Right ventricle myocardium superior (tissue), 1 donor: ENCODE measurements at regions not wholly inside any gene's neighbourhood (a gene's known extent, or its start where the extent isn't known, plus 50 kb on each side); places are given as distances from the start of the nearest gene placed in this dataset.
A peak's percentile ranks its signal among the peaks of the same experiment; 100 is the strongest.
"Not testable (repeated sequence)": the region's sequence is repeated elsewhere in the genome, so short reads cannot be mapped to it uniquely, and the experiment has no call there.

Source experiments
- ATAC-seq: fragments of 200-7000 bp; cut with Tn5 transposase; one replicate; pipeline ENCODE4 v1.9.1; 2020; ENCODE audit warnings: mild to moderate bottlenecking; ENCODE audit not compliant: poor library complexity
- DNase-seq: peaks from one replicate; pipeline ENCODE4 v3.0.0-alpha.2; 2020
- intact Hi-C: fragments of 100-400 bp; cut with DNase I; formaldehyde crosslinking; loops from one replicate; pipeline ENCODE4 v1.11.2; 2022
- donor health status: DM: no; HTN: yes; CAD: no; lungs with severe emphysema.

DNA sequence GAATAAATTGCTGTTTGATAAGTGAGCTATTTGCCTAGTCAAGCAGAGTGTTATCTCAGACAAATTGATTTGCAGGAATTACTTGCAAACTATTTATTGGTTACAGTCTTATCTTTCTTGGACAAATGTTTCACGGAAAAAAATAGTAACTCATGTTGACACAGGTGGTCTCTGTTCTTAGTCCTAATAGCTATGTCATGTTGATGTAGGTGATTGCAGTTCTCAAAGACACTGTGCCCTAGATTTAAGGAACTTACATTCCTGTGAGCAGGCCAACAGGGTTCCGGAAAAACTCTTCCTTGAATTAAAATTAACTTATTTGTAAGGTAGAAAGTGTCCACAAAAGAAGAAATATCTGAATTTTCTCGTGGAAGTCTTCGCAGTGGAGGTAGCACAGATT, 109.6 kb upstream of the SLCO6A1 start:
- ATAC-seq = no peak
- DNase-seq = no peak
- intact Hi-C loops = no loop called here

DNA sequence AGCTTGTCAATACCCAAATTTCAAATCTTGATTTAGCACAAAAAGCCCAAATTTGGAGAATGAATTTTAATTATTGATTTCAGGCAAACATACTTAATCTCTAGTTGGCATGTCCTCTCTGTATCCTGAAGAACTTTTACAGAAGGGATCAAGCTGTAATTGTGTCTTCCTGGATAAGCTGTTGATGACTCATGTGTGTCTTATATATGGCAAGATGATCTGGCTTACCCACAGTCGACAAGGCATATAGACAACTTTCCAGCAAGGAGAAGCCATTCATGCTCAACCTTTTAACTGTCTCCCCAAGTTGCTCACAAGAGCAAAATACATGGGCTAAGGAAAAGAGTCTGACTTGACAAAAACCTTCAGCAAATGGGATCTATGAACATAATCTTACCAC, 112.5 kb upstream of the SLCO6A1 start:
- ATAC-seq (no peak), DNase-seq (no peak)
- intact Hi-C loops = no loop called here

DNA sequence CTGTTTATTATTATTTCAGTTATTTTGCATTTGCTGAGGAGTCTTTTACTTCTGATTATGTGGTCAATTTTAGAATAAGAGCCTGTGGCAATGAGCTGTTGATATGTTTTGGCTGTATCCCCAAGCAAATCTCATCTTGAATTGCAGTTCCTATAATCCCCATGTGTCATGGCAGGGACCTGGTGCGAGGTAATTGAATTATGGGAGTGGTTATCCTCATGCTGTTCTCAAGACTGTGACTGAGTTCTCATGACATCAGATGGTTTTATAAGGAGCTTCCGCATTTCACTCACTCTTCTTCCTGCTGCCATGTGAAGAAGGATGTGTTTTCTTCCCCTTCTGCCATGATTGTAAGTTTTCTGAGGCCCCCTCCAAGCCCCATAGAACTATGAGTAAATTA, 114.9 kb upstream of the SLCO6A1 start:
- DNase-seq (no peak), ATAC-seq (no peak)
- intact Hi-C loops = no loop called here

DNA sequence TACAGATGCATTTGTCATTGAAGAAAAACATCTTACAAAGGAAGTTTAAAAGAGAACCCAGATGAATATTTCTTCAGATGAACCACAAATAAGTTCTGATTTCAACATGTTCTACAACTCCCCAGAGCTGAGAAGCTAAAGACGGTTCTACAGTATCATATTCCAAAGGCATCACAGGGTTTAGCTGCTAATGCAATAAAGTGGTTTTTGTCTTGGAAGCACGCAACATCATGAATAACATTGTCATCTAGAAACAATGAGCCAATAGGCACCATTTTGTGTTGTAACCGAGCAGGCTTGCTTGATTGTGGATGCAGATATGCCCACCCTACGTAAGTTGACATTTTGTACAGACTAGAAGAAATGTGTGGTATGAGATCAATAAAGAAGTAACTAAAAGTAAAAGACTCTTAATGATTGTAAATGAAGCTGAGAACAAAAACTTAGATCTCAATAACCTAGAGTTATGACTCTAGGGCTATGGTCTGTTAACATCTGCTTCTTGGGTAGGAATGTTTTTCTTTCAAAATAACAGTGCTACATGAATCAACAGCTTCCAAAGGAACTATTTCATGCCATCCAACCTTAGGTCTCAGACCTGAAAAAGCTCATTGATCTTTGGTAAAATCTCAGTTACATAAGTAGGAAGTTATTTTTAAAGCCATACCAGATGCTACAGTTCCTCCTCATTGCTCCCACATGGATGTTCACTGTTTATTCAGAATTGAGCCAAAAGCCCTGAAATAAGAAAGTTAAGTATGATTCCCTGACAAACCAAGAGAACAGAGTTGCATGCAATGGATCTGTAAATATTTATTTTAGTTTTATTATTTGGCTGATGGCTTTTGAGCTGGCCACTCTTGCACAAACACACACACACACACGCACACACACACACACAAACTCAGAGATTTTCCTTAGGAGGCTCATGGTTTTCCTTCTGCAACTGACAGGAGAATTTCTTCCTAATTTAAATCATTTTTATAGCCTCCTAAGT, 118.7 kb upstream of the SLCO6A1 start:
- ATAC-seq = no peak

DNA sequence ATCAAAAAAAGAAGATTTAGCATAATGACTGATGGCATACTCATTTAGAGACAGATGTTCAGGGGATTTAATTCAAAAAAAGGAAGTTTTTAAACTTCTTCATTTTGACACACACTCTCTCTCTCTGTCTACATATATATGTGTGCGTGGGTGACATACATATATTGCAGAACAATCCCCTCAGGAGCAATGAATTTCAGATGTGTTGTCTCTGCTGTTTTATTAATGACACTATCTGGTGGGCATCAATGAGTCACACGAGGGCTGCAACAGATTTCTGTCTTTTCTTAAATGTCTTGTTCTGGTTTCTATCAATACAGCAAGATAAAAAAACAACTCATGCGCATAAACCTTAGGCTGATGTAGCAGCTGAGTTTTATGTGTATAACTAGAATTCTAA, 123.5 kb upstream of the SLCO6A1 start:
- ATAC-seq = no peak
- DNase-seq = no peak
- intact Hi-C loops = no loop called here

More for the DNA sequence above, 118.7 kb upstream of the SLCO6A1 start:
- DNase-seq = no peak
- intact Hi-C loops = no loop called here

DNA sequence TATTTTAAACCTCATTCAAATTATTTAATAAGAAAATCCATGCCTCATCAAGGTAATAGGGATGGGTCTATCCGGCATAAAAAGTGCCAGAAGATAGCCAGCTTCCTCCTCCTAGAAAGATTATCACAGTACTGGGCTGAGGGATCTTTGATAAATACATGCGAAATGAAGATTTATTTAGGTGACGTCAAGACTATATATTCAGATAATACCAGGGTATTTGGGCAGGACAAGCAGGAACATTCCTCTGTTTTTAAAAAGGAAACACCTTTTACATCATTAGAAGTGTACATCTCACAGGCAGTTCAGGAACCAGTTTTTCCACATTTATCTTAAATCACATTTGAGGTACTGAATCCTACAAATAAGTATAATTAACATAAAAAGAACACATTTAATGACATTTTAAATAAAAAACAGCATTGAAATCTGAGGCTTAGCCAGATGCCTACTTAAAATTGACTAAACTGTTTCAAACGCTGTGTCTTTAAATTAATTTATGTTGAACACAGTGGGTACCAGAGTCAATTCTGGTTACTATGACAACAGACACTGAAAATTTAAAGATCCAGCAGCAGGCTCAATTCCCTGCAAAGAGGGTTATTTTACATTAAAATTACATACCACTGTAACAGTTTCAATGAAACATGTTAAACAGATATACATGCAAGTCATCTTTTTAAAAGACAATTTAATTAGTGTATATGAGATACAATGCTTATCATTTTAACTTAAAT, 124.7 kb upstream of the SLCO6A1 start:
- intact Hi-C loops = no loop called here
- ATAC-seq = no peak
- no peak for DNase-seq

DNA sequence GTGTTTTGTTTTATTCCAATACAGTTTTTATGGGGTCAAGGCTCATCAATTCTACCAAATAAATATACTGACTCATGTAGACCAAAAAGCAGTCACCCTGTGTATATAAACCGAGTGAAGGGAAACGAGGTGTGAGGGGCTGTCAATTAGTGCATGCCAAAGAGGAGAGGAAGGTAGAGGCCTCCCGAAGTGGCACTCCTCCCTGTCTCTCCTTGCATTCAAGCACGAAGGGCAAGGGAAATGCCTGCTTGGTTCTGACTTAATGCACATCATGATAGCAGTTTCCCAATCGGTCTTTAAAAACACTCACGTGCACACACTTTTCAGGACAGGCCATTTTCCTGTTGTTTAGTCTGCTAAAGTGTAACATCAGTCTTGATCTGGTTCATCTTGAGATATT, 125.6 kb upstream of the SLCO6A1 start:
- no peak for DNase-seq
- intact Hi-C loops = no loop called here
- ATAC-seq = peak; percentile 18

DNA sequence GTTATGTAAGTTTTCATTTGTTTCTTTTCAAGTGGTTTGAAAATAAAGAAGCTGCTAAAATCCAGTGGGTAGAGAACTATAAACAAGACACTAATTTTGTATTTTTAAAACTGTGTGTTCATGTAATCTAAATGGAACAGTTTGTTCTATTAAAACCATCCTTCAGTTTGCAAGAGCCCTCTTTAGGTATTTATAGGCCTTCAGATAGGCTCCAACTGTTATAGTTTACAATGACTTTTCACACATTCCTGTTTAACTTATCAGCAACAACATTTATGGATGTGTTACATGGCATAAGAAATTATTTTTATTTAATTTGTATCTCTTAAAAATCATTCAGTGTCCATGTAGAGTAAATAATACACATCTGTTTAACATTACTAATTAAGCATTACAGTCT, 126.7 kb upstream of the SLCO6A1 start:
- ATAC-seq (peak; percentile 78), DNase-seq (no peak)
- intact Hi-C loops = no loop called here

DNA sequence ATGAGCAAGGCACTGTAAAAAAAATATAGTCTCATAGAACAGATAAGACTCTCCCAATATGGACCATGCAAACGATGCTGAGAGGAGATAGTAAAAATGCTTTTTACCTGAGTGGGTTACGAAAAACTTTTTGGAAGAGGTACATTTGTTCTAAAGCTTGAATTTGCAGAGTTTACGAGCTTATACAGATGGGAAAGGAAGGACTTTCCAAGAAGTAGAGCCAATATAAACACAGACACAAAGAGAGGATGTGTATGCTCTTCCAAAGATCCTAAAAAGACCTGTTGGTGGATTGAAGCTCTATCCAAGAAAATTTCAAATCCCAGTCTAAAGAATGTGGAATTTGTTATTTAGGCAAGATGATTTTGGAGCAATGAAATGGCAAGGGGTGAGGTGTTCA, 127.1 kb upstream of the SLCO6A1 start:
- DNase-seq (no peak), ATAC-seq (peak; percentile 28)
- intact Hi-C loops = no loop called here

DNA sequence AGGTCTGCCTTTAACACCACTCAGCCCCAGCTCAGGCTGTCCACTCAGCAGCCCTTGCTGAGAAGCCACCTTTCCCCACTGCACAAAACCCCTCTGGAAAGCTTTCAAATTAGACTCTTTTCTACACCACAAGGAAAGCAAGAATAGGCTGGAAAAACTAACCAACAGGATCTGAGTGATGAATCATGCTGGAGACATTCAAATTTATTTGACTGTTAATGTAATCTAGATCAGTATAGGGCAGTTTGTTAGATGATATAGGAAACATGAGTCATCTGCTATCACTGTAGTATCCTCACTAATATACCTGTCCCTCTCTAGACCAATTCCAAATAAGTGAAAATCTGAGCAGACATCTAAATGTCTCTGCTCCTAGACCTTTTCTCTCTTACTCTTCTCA, 127.8 kb upstream of the PAM start:
- ATAC-seq = no peak

DNA sequence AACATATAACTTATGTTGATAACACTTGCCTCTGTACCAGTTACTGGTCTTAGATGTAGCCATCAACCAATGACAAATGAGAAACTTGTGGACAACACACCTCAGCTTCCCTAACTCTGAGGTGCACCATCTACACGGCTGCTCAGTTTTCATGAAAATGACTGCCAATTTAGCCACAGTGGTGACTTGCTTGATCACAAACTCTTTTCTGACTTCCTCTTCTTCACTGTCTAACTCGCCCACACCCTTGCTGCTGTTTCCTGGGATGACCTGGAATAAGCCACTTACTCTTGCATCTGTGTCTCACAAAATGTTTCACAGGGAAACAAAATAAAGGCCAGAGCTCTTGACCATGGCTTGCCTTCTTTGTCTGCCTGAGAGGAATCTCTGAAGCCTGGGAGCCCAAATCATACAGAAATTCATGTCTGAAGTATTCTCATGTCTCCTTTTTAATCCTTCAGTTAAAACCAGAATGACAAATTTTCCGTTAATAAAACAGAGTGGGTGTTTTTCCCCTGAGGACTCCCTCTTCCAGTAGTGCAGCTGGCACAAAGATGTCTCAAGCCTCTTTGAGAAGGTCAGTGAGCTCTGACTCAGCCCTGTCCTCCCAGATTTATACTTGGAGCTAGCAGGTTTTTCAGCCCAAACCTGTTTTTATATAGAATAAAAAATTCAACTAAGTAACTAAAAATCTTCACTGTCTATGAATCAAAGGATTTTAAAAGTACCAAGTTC, 126.5 kb upstream of the PAM start:
- DNase-seq (no peak), ATAC-seq (peak; percentile 50)
- intact Hi-C loops = no loop called here

More for the DNA sequence above, 127.8 kb upstream of the PAM start:
- no peak for DNase-seq
- intact Hi-C loops = no loop called here

DNA sequence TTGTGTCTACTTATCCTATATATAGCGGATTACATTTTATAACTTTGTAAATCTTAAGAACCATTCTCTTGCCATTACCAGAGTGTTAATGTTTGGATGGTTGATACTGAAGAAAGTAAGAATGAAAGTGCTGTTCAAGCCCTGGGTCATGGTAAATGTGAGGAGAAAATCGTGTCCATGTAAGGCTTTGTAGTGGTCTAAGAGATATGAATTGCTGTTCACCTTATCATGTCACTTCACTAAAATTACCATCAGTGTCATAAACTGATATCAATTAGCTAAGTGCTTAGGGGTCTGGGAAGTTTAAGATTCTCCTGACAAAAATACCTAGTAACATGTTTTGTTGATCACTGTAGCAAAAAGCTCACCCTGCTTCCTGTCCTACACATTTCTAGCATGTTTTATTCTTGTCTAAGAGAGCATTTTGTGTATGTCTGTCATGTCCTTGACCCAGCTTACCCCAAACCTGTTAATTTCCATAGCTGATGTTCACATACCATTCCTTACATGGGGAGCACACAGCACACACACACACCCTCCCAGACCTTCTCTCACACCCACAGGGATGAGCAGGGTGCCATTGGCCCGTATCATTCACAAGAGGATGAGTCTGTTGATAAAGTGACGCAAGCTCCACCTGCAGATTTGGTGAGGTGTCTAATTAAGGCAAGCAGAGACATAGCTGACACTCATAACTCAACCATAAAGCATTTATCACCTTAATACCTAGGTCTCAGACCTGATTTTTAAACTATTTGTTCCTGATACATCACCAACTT, 125.1 kb upstream of the PAM start:
- DNase-seq (no peak), ATAC-seq (no peak)
- intact Hi-C loops = no loop called here

DNA sequence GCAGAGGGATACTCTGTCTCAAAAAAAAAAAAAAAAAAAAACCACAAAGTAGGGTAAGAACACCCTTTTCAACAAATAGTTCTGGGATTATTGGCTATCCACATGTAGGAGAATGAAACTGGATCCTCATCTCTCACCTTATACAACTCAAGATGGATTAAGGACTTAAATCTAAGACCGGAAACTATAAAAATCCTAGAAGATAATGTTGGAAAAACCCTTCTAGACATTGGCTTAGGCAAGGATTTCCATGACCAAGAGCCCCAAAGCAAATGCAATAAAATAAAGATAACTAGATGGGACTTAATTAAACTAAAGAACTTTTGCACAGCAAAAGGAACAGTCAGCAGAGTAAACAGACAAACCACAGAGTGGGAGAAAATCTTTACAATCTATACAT, 119.7 kb upstream of the PAM start:
- DNase-seq, ATAC-seq, intact Hi-C loops: not testable (repeated sequence)

DNA sequence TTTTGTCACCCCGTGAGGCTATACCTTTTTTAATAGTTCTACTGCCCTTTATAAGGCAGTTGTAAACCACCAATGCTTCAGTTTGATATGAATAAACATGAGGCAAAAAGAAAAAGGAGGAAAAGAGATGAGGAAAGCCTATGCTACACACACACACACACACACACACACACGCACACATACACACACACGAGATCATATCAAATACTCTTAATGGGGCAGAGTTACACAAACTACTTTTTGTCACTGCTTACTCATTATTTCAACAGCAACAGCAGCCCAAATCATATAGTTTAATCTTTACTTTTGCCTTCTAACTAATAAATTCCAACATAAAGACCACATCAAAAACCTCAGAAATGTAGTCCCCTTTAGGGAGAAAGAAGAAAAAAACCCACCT, 116.8 kb upstream of the PAM start:
- no peak for ATAC-seq
- no peak for DNase-seq
- intact Hi-C loops = no loop called here

DNA sequence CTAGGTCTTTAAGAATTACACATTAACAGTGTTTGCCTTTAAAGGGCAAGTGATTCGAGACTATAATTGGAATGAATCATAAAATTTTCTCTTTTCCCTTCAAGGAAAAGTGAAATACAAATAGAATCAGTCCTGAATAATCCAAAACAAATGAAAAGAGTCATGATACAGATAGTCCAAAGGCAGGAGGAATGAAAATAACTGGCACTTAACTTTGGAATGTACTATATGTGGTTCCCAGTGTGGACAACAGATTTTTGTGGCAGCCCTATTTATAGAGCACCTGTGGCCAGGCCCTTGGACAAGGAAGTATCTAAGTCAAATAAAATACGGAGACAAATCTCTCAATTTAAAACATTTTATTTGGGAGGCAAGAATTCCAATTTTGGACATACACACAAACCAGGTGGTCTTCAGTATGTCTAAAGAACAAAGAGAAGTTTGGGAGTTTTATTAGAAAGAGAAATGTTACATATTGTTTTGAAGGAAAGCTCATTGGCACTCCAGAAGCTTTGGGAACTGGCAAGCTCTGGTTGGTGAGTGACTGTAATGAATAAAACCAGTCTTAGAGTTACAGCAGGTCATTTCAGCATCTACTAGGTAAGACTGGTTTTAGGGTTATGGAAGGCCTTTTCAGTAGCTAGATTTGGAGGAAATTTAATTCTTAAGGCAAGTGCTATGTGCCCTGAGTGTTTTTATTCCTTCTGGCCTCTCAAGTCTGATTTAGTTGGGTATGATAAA, 116.0 kb upstream of the PAM start:
- intact Hi-C loops = no loop called here
- DNase-seq (no peak), ATAC-seq (peak; percentile 94)

DNA sequence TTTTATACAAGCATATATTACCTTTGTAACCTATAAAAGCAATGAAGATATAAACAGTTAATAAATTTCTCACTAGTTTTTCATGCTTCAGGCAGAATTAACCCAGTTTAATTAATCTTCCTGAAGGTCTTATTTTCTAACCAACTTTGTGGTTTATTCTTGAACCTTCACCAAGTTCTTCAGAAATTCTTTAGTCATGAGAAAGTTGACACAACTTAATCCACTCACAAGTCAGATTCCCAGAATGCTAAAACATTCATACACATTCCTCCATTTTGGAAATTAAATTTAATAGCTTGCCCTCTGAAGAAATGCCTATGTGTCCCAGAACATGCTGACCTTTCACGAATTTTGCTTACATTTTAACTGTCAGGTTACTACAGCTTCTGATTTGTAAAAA, 105.4 kb upstream of the PAM start:
- DNase-seq (no peak), ATAC-seq (no peak)
- intact Hi-C loops = no loop called here

DNA sequence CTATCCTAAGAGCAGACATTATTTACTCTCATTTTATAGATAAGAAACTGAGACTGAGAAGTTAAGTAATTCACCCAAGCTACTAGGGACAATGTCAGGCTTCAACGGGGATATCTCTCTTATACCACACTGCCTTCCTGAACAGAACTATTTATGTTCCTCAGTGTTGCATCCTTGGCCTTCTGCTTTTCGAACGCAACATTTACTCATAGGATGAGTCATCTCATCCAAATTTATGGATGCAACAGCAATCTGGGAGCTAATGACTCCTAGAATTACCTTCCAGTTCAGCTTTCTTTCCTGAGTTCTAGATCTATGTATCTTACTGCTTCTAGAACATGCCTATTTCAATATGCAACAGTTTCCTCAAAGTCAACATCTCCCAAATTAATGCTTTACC, 103.6 kb upstream of the PAM start:
- intact Hi-C loops = no loop called here
- DNase-seq (no peak), ATAC-seq (no peak)
